Upper lobe of left lung (tissue), 4 donors: ENCODE measurements at regions not wholly inside any gene's neighbourhood (a gene's known extent, or its start where the extent isn't known, plus 50 kb on each side); places are given as distances from the start of the nearest gene placed in this dataset.

Source experiments
- CTCF ChIP-seq, 6 experiments: fragments of 450-650 bp in 4 of 6; fragments of 200-600 bp in 2 of 6; sonication (generic) in 2 of 6; IDR thresholded peaks; one replicate each; pipeline ENCODE4 v1.5.1; 2016 to 2019; ENCODE audit warnings: antibody characterized with exemption in 6 of 6
- EP300 ChIP-seq, 4 donors: sonication (generic); formaldehyde crosslinking; IDR thresholded peaks; one replicate each; pipeline ENCODE4 v1.5.1; 2017; ENCODE audit warnings: antibody characterized with exemption in 4 of 4, control low read depth in 2 of 4
- POLR2A ChIP-seq, 4 donors: fragments of 450-650 bp; IDR thresholded peaks; one replicate each; pipeline ENCODE4 v1.5.1; 2016 to 2017; ENCODE audit warnings: antibody characterized with exemption in 4 of 4, mild to moderate bottlenecking in 2 of 4
- POLR2AphosphoS5 ChIP-seq, 2 donors: sonication (generic); formaldehyde crosslinking; IDR thresholded peaks; one replicate each; pipeline ENCODE4 v1.5.1; 2017; ENCODE audit warnings: antibody characterized with exemption in 2 of 2

- TF ChIP-seq CTCF (IDR thresholded peaks at IDR 0.05) (no peak), POLR2AphosphoS5 (IDR thresholded peaks at IDR 0.05) (no peak), POLR2A (IDR thresholded peaks at IDR 0.05) (no peak), EP300 (IDR thresholded peaks at IDR 0.05) (no peak)
Measured at GRCh38 chr6:67634199-67634598, 1000.9 kb upstream of the ADGRB3 start.
